OCI-LY1 (cell line): ENCODE measurements at regions not wholly inside any gene's neighbourhood (a gene's known extent, or its start where the extent isn't known, plus 50 kb on each side); places are given as distances from the start of the nearest gene placed in this dataset.

ENCODE experiments used
- H2AFZ ChIP-seq: fragments of 200-600 bp; sonication (generic), shearing (Covaris generic); 2 replicates; pipeline ENCODE4 v1.6.0; 2014; ENCODE audit warnings: antibody characterized with exemption, mild to moderate bottlenecking, low read length
- H3F3A ChIP-seq: fragments of 200-600 bp; sonication (generic), shearing (Covaris generic); 2 replicates; pipeline ENCODE4 v1.6.0; 2014; ENCODE audit warnings: mild to moderate bottlenecking, antibody characterized with exemption, low read length, moderate library complexity; ENCODE audit not compliant: insufficient read depth
- H3K27ac ChIP-seq: fragments of 200-600 bp; sonication (generic); 2 replicates; pipeline ENCODE4 v1.5.1; 2014; ENCODE audit warnings: low read length, mixed run types, mild to moderate bottlenecking, low read depth; ENCODE audit not compliant: poor library complexity, severe bottlenecking
- H3K27me3 ChIP-seq: fragments of 200-600 bp; sonication (generic); 2 replicates; pipeline ENCODE4 v1.6.0; 2014; ENCODE audit warnings: antibody characterized with exemption, mild to moderate bottlenecking, low read length, moderate library complexity; ENCODE audit not compliant: insufficient read depth
- H3K36me3 ChIP-seq: fragments of 200-600 bp; sonication (generic); 2 replicates; pipeline ENCODE4 v1.6.1; 2014; ENCODE audit warnings: mild to moderate bottlenecking, antibody characterized with exemption, low read length, moderate library complexity, mixed read lengths; ENCODE audit not compliant: insufficient read depth
- H3K4me1 ChIP-seq: fragments of 200-600 bp; sonication (generic); 2 replicates; pipeline ENCODE4 v1.5.1; 2014; ENCODE audit warnings: mild to moderate bottlenecking, low read length, moderate library complexity; ENCODE audit not compliant: insufficient read depth, severe bottlenecking
- H3K4me2 ChIP-seq: fragments of 200-600 bp; sonication (generic), shearing (Covaris generic); 2 replicates; pipeline ENCODE4 v1.6.1; 2014; ENCODE audit warnings: low read length
- H3K4me3 ChIP-seq: fragments of 200-600 bp; sonication (generic); 2 replicates; pipeline ENCODE4 v1.5.1; 2014; ENCODE audit warnings: low read length, low read depth, mild to moderate bottlenecking, mixed read lengths; ENCODE audit not compliant: poor library complexity, severe bottlenecking
- H3K79me2 ChIP-seq: fragments of 200-600 bp; shearing (Covaris generic); 2 replicates; pipeline ENCODE4 v1.6.1; 2016; ENCODE audit warnings: mixed run types, low read length, mixed read lengths; ENCODE audit not compliant: insufficient read depth
- H3K9ac ChIP-seq: fragments of 200-600 bp; sonication (generic), shearing (Covaris generic); 2 replicates; pipeline ENCODE4 v1.6.1; 2014; ENCODE audit warnings: mild to moderate bottlenecking, low read length, mixed read lengths
- H3K9me2 ChIP-seq: fragments of 200-600 bp; sonication (generic), shearing (Covaris generic); 2 replicates; pipeline ENCODE4 v1.6.1; 2014; ENCODE audit warnings: low read depth, mild to moderate bottlenecking, low read length, mixed read lengths
- H3K9me3 ChIP-seq: fragments of 200-600 bp; shearing (Covaris generic); 2 replicates; pipeline ENCODE4 v1.6.1; 2014; ENCODE audit warnings: low read length, mixed read lengths
- H4K20me1 ChIP-seq: fragments of 200-600 bp; sonication (generic), shearing (Covaris generic); 2 replicates; pipeline ENCODE4 v1.6.0; 2016; ENCODE audit warnings: mild to moderate bottlenecking, low read length; ENCODE audit not compliant: insufficient read depth
- CTCF ChIP-seq: fragments of 200-600 bp; sonication (generic), shearing (Covaris generic); IDR thresholded peaks from 2 replicates; pipeline ENCODE4 v1.5.1; 2017; ENCODE audit warnings: mild to moderate bottlenecking, antibody characterized with exemption, low read length, moderate library complexity, mixed read lengths
- EZH2 ChIP-seq: fragments of 200-600 bp; sonication (generic), shearing (Covaris generic); IDR thresholded peaks from 2 replicates; pipeline ENCODE4 v1.8.0; 2017; ENCODE audit warnings: borderline replicate concordance, mixed run types, mild to moderate bottlenecking, antibody characterized with exemption, low read length, moderate library complexity, mixed read lengths

GRCh38 chr2:52512760-52513159, 1254.8 kb upstream of the CHAC2 start:
- H3K79me2 ChIP-seq = no peaks in the 10 kb centered on the region
- H3K9ac ChIP-seq = no peak overlapping the region
- no peaks in the 10 kb centered on the region for H3K36me3 ChIP-seq
- no peaks in the 10 kb centered on the region for H3F3A ChIP-seq
- no peaks in the 10 kb centered on the region for H3K27me3 ChIP-seq
- no peak overlapping the region for H3K4me2 ChIP-seq
- TF ChIP-seq EZH2 (no peak), CTCF (no peak)
- no peak overlapping the region for H2AFZ ChIP-seq
- H3K27ac ChIP-seq = no peak overlapping the region
- no peaks in the 10 kb centered on the region for H3K9me3 ChIP-seq
- H3K4me1 ChIP-seq = no peaks in the 10 kb centered on the region
- H3K9me2 ChIP-seq = no peaks in the 10 kb centered on the region
- no peaks in the 10 kb centered on the region for H4K20me1 ChIP-seq
- H3K4me3 ChIP-seq = no peak overlapping the region

GRCh38 chr2:52510432-52510831, 1257.2 kb upstream of the CHAC2 start:
- no peaks in the 10 kb centered on the region for H4K20me1 ChIP-seq
- no peaks in the 10 kb centered on the region for H3K9me2 ChIP-seq
- H3K4me3 ChIP-seq = no peak overlapping the region
- H3K4me2 ChIP-seq = no peak overlapping the region
- no peaks in the 10 kb centered on the region for H3K27me3 ChIP-seq
- H2AFZ ChIP-seq = no peak overlapping the region
- no peaks in the 10 kb centered on the region for H3K9me3 ChIP-seq
- H3K9ac ChIP-seq = no peak overlapping the region
- H3K27ac ChIP-seq = no peak overlapping the region
- no peaks in the 10 kb centered on the region for H3K4me1 ChIP-seq
- H3F3A ChIP-seq = no peaks in the 10 kb centered on the region
- no peaks in the 10 kb centered on the region for H3K79me2 ChIP-seq
- TF ChIP-seq EZH2 (no peak), CTCF (no peak)
- H3K36me3 ChIP-seq = no peaks in the 10 kb centered on the region

- H3K4me3 ChIP-seq = no peak overlapping the region
- H3K4me2 ChIP-seq = no peak overlapping the region
- no peaks in the 10 kb centered on the region for H3K9me2 ChIP-seq
- H3K36me3 ChIP-seq = no peaks in the 10 kb centered on the region
- no peaks in the 10 kb centered on the region for H3K9me3 ChIP-seq
- no peaks in the 10 kb centered on the region for H4K20me1 ChIP-seq
- H3K9ac ChIP-seq = no peak overlapping the region
- H2AFZ ChIP-seq = no peak overlapping the region
- H3K79me2 ChIP-seq = no peaks in the 10 kb centered on the region
- no peaks in the 10 kb centered on the region for H3K27me3 ChIP-seq
- TF ChIP-seq EZH2 (no peak), CTCF (no peak)
- H3F3A ChIP-seq = no peaks in the 10 kb centered on the region
- H3K27ac ChIP-seq = no peak overlapping the region
- H3K4me1 ChIP-seq = no peaks in the 10 kb centered on the region
Observed at GRCh38 chr2:52502476-52502860, 1265.1 kb upstream of the CHAC2 start.
